ENCODE measurements at regions not wholly inside any gene's neighbourhood (a gene's known extent, or its start where the extent isn't known, plus 50 kb on each side); places are given as distances from the start of the nearest gene placed in this dataset.

- TF ChIP-seq CTCF (IDR thresholded peaks at IDR 0.05; ENCODE audit: low read depth, low read length) = no peak
- TF ChIP-seq MAX (IDR thresholded peaks at IDR 0.05; ENCODE audit: low read depth, low read length) = no peak
- no peak for TF ChIP-seq POLR2A (IDR thresholded peaks at IDR 0.05; ENCODE audit: extremely low read depth, insufficient read length)
These were observed 249.3 kb upstream of the SYT4 start for GRCh38 chr18:43526426-43527145.
